ENCODE measurements at regions not wholly inside any gene's neighbourhood (a gene's known extent, or its start where the extent isn't known, plus 50 kb on each side); places are given as distances from the start of the nearest gene placed in this dataset.

GRCh38 chr14:101330416-101331140 is 230.7 kb upstream of the DIO3 start:
- no peak for TF ChIP-seq CTCF (conservative IDR thresholded peaks at IDR 0.05; ENCODE audit: low read depth in 2 of 2)
- no peak for TF ChIP-seq CREB1 (CRISPR knock-in tag; IDR thresholded peaks at IDR 0.05; ENCODE audit: low read depth)
- TF ChIP-seq REST (IDR thresholded peaks at IDR 0.05; ENCODE audit: unreplicated experiment): no peak
